Activated naive CD4-positive, alpha-beta T cell treated with anti-CD3 and anti-CD28 coated beads for 36 hours (primary cell): ENCODE measurements at regions not wholly inside any gene's neighbourhood (a gene's known extent, or its start where the extent isn't known, plus 50 kb on each side); places are given as distances from the start of the nearest gene placed in this dataset.

Experiments
- CTCF ChIA-PET: fragments of 350-600 bp; sonication (Branson Sonifier 250); formaldehyde crosslinking; loops from one replicate; lab custom pipeline; 2021; ENCODE audit warnings: antibody characterized with exemption; lab: Charles Lee
- DNase-seq: peaks from one replicate; pipeline ENCODE4 v3.0.0-alpha.2; 2020
- H3K27ac Mint-ChIP-seq: one replicate; pipeline ENCODE4 v1.8.0; 2021; ENCODE audit warnings: mild to moderate bottlenecking, mixed read lengths
- H3K27me3 Mint-ChIP-seq: one replicate; pipeline ENCODE4 v1.8.0; 2021; ENCODE audit warnings: low read depth, mixed read lengths
- H3K36me3 Mint-ChIP-seq: one replicate; pipeline ENCODE4 v1.8.0; 2021; ENCODE audit warnings: low read depth, mixed read lengths
- H3K4me1 Mint-ChIP-seq: one replicate; pipeline ENCODE4 v1.8.0; 2021; ENCODE audit warnings: low read depth, mixed read lengths
- H3K4me3 Mint-ChIP-seq: one replicate; pipeline ENCODE4 v1.8.0; 2021; ENCODE audit warnings: mild to moderate bottlenecking, moderate library complexity, mixed read lengths
- H3K9me3 Mint-ChIP-seq: one replicate; pipeline ENCODE4 v1.8.0; 2021; ENCODE audit warnings: mixed read lengths
- intact Hi-C: fragments of 100-400 bp; cut with micrococcal nuclease; formaldehyde crosslinking; loops from one replicate; pipeline ENCODE4 v1.15.1; 2023

GRCh38 chr2:206845877-206846276, 80.5 kb downstream of the FASTKD2 start:
- Mint-ChIP-seq H3K4me3 (no peak overlapping the region), H3K9me3 (no peaks in the 10 kb centered on the region), H3K27me3 (no peaks in the 10 kb centered on the region), H3K4me1 (no peaks in the 10 kb centered on the region), H3K27ac (no peak overlapping the region), H3K36me3 (no peaks in the 10 kb centered on the region)
- no peak for DNase-seq
- CTCF ChIA-PET, result no interaction called here
- intact Hi-C loops, result no loop called here

DNA sequence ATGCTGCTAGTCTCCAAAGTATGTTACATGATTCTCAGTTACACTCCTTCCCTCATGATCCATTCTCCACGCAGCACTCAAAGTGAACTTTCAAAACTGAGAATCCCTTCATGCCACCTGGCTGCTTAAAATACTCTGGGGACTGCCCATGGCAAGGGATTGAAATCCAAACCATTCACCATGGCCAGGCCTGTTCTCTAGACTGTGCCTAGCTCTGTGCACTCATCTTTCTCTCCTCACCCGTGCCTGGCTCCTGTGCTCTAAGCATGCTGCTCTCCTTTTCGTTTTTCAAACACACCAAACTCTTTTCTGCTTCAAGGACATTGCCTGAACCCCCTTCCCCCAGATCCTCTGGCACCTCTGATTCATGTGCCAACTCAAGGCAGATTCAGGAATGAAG, 80.9 kb downstream of the FASTKD2 start:
- intact Hi-C loops, result no loop called here
- Mint-ChIP-seq H3K4me3 (no peak overlapping the region), H3K9me3 (no peaks in the 10 kb centered on the region), H3K4me1 (no peaks in the 10 kb centered on the region), H3K27me3 (no peaks in the 10 kb centered on the region), H3K27ac (no peak overlapping the region), H3K36me3 (no peaks in the 10 kb centered on the region)
- CTCF ChIA-PET, result no interaction called here
- DNase-seq, result no peak

DNA sequence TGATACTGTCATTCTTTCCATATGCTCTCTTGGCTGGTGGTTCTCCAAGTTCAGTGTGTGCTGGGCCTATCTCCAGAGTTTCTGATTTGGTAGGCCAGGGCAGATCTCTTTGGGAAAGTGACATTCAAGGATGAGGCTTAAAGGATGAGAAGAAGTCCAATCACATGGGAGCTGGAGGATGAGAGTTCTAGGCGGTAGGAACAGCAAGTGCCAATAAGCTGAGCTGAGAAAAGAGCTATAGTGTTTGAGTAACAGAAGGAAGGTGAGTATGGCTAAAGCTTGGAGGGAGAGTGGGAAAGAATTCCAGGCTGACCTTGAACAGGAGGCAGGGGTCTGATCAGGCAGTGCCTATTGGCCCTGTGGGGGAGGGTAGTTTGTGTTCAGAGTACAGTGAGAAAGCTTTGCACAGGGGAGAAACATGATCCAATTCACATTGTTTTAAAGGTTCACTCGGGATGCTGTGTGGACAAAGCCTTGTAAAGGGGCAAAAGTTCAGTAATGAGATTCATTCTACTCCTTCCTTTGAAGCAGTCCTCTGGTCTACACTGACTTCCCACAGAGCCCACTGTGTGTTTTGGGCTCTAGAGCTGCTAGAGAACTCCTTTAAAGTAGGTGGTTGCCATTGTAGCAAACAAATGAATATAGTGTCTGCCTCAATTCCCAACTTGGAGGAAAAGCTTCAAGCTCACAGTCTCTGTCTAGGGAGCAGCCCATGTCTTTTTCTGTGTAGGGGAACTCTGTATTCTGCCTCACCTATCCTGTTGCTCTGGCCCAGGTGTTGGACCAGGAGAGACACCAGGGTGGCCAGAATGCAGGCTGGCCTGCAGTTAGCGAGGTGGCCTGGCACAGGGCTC, 81.8 kb downstream of the FASTKD2 start:
- DNase-seq, result no peak
- CTCF ChIA-PET, result no interaction called here
- no peaks in the 10 kb centered on the region for H3K27me3 Mint-ChIP-seq
- intact Hi-C loops, result no loop called here
- H3K36me3 Mint-ChIP-seq, result no peaks in the 10 kb centered on the region
- no peak overlapping the region for H3K27ac Mint-ChIP-seq
- H3K4me3 Mint-ChIP-seq, result no peak overlapping the region
- H3K9me3 Mint-ChIP-seq, result no peaks in the 10 kb centered on the region
- H3K4me1 Mint-ChIP-seq, result no peaks in the 10 kb centered on the region

GRCh38 chr2:206850369-206850768, 85.0 kb downstream of the FASTKD2 start:
- intact Hi-C loops, result no loop called here

DNA sequence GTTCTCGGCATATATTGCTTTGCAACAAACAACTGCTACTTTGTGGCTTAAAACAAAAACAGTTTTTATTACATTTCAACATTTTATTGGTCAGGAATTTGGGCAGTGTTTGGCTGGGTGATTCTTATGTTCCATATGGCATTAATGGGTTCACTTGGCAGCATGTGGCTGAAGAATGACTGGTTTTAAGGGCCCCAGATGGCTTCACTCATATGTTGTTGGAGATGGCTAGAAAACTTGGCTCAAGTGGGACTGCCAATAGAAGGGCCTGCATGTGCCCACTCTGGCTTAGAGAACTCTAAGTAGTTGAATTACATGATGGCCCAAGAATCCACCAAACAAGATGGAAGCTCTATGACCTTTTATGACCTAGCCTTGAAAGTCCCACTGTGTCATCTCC, 86.1 kb downstream of the FASTKD2 start:
- Mint-ChIP-seq H3K9me3 (no peaks in the 10 kb centered on the region), H3K27me3 (no peaks in the 10 kb centered on the region), H3K4me3 (no peak overlapping the region), H3K27ac (no peak overlapping the region), H3K4me1 (no peaks in the 10 kb centered on the region), H3K36me3 (no peaks in the 10 kb centered on the region)
- no peak for DNase-seq
- intact Hi-C loops, result no loop called here
- CTCF ChIA-PET, result interaction anchor here (0.6 kb wide), 1 partner anchor 162 kb away, joined by 4 read pairs; no protein-coding TSS in a partner anchor

More at GRCh38 chr2:206850369-206850768, 85.0 kb downstream of the FASTKD2 start:
- Mint-ChIP-seq H3K9me3 (no peaks in the 10 kb centered on the region), H3K36me3 (no peaks in the 10 kb centered on the region), H3K4me1 (no peaks in the 10 kb centered on the region), H3K27me3 (no peaks in the 10 kb centered on the region), H3K4me3 (no peak overlapping the region), H3K27ac (no peak overlapping the region)
- CTCF ChIA-PET, result no interaction called here
- no peak for DNase-seq

DNA sequence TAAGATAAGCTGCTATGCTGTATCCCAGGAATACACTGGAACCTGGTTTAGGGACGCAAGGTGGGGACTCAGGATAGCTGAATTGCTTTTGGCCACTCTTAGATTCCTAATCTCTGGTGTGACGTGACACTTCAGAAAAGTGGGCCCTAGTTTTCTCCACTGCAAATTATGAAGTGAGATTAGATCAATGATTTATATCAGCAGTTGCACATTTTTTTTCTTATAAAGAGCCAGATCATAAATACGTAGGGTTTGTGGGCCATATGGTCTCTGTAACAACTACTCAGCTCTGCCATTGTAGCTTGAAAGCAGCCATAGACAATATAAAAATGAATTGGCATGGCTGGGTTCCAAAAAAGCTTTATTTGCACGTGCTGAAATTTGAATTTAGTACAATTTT, 85.4 kb upstream of the CPO start:
- Mint-ChIP-seq H3K4me1 (peaks cover 9% of the 10 kb centered on the region), H3K27ac (no peak overlapping the region), H3K9me3 (no peaks in the 10 kb centered on the region), H3K27me3 (no peaks in the 10 kb centered on the region), H3K36me3 (no peaks in the 10 kb centered on the region), H3K4me3 (no peak overlapping the region)
- DNase-seq, result no peak
- CTCF ChIA-PET, result interaction anchor here (1.2 kb wide), 1 partner anchor 54 kb away, joined by 3 read pairs; no protein-coding TSS in a partner anchor
- intact Hi-C loops, result no loop called here

- intact Hi-C loops, result no loop called here
- Mint-ChIP-seq H3K9me3 (no peaks in the 10 kb centered on the region), H3K27me3 (no peaks in the 10 kb centered on the region), H3K4me3 (no peak overlapping the region), H3K27ac (no peak overlapping the region), H3K36me3 (no peaks in the 10 kb centered on the region), H3K4me1 (peaks cover 19% of the 10 kb centered on the region)
- no peak for DNase-seq
- CTCF ChIA-PET, result no interaction called here
These were observed 83.5 kb upstream of the CPO start for GRCh38 chr2:206855585-206856433.

GRCh38 chr2:206856513-206856912, 82.8 kb upstream of the CPO start:
- intact Hi-C loops, result no loop called here
- CTCF ChIA-PET, result no interaction called here
- Mint-ChIP-seq H3K4me3 (no peak overlapping the region), H3K27ac (no peak overlapping the region), H3K36me3 (no peaks in the 10 kb centered on the region), H3K4me1 (peaks cover 19% of the 10 kb centered on the region), H3K27me3 (no peaks in the 10 kb centered on the region), H3K9me3 (no peaks in the 10 kb centered on the region)
- DNase-seq, result no peak

DNA sequence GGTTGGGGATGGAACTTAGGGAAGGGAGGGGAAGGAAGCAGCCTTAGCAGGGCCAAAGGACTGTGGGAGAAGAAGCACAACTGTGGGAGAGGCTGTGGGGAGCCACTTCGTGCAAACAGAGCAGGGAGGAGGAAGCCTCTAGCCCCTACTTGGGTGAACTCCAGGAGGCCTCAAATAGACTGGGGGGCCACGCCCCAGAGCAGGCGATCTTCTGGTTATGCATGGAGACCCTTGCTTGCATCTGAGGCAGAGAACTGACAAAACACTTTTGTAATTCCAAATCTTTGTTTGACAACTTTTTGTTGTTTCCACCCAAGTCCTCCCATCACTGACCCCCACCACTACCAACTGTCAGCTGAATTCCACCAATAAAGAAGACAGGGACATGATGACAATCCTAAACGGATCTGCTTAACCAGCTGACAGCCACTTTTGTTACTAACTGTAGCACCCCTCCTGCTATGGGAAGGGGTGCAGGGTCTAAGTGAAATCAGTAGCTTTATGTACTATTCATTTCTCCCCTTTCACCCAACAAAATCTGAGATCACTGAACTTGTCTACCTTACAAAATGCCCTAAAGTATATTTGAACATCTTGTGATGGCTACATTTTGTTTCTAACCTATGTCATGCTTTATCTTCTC, 80.5 kb upstream of the CPO start:
- DNase-seq, result peak; percentile 6

DNA sequence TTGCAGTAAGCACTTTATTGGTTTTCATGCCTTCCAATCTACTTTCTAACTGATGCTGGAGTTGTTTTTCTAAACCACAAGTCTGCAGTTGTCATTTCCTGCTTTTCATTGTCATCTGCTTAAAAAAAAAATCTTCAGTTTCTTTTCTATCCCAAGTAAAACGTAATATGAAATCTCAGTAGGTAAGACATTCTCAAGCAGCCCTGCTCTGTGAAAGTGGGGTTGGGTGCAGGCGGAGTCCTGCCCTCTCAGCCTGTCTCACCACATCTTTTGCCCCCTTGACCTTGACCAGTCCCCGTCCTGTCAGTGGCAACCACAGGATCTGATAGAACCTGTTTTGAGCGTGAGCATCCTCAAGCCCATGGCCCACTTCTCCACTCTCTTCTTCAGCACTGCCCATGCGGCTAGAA, 80.0 kb upstream of the CPO start:
- CTCF ChIA-PET, result interaction anchor here (0.5 kb wide), 1 partner anchor 130 kb away, joined by 3 read pairs; no protein-coding TSS in a partner anchor
- H3K4me1 Mint-ChIP-seq, result peaks cover 19% of the 10 kb centered on the region
- no peaks in the 10 kb centered on the region for H3K9me3 Mint-ChIP-seq
- DNase-seq, result peak; percentile 31
- intact Hi-C loops, result loop anchor here (1.0 to 2.0 kb wide), 2 partner anchors 94 to 263 kb away; partner anchors contain the start of genes FASTKD2 and MDH1B
- peak overlapping the region; percentile 45 for H3K4me3 Mint-ChIP-seq
- H3K27ac Mint-ChIP-seq, result peak overlapping the region; percentile 71
- no peaks in the 10 kb centered on the region for H3K27me3 Mint-ChIP-seq
- H3K36me3 Mint-ChIP-seq, result no peaks in the 10 kb centered on the region

More for the DNA sequence above, 80.5 kb upstream of the CPO start:
- Mint-ChIP-seq H3K27ac (peak overlapping the region; percentile 71), H3K36me3 (no peaks in the 10 kb centered on the region), H3K9me3 (no peaks in the 10 kb centered on the region), H3K4me1 (peaks cover 19% of the 10 kb centered on the region), H3K4me3 (no peak overlapping the region), H3K27me3 (no peaks in the 10 kb centered on the region)
- intact Hi-C loops, result loop anchor here (1.0 to 2.0 kb wide), 2 partner anchors 94 to 264 kb away; partner anchors contain the start of genes FASTKD2 and MDH1B
- CTCF ChIA-PET, result interaction anchor here (0.5 kb wide), 1 partner anchor 131 kb away, joined by 3 read pairs; no protein-coding TSS in a partner anchor

DNA sequence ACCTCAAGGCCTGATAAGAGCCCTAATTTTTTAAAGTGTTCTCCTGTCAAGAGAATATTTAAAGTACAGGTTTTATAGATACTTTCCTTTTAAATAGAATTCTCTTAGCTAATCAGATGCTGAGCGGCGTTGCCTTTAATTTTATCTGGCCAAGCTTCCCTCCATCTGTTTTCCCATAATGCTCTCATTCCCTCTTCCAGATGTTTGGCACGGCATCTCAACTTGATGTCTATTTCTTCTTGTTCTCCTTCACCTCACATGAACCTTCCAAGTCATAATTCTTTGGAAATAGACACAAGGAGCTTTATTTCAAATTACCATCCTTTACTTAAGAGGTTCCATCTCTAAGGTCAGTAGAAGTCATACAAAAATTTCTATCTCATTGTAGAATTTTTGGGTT, 76.1 kb upstream of the CPO start:
- Mint-ChIP-seq H3K27ac (no peak overlapping the region), H3K4me3 (no peak overlapping the region), H3K36me3 (no peaks in the 10 kb centered on the region), H3K27me3 (no peaks in the 10 kb centered on the region), H3K4me1 (peaks cover 17% of the 10 kb centered on the region), H3K9me3 (no peaks in the 10 kb centered on the region)
- intact Hi-C loops, result no loop called here
- no peak for DNase-seq
- CTCF ChIA-PET, result interaction anchor here (1.2 kb wide), 1 partner anchor 20 kb away, joined by 3 read pairs; no protein-coding TSS in a partner anchor

DNA sequence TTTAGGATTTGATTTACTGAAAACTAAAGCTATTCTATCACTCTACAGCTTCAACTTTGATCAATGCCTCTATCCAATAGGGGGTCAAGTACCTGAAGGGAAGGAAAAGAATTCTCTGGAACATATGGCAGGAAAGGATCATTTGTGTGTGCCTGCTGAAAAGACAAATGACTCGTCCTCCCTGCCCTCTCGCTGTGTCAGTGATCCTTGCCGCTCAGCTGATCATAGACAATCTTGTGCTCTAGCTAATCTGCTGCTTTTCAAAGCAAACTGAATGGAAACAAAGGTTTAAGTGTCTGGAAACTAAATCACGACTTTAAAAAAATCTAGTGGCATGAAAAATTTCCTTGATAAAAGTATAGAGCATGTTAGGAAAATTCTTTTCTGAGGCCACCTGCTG, 75.6 kb upstream of the CPO start:
- no peak for DNase-seq
- H3K4me1 Mint-ChIP-seq, result peaks cover 12% of the 10 kb centered on the region
- H3K27me3 Mint-ChIP-seq, result no peaks in the 10 kb centered on the region
- H3K4me3 Mint-ChIP-seq, result no peak overlapping the region
- H3K36me3 Mint-ChIP-seq, result no peaks in the 10 kb centered on the region
- CTCF ChIA-PET, result no interaction called here
- H3K27ac Mint-ChIP-seq, result no peak overlapping the region
- intact Hi-C loops, result no loop called here
- no peaks in the 10 kb centered on the region for H3K9me3 Mint-ChIP-seq
